ENCODE measurements at regions not wholly inside any gene's neighbourhood (a gene's known extent, or its start where the extent isn't known, plus 50 kb on each side); places are given as distances from the start of the nearest gene placed in this dataset.

GRCh38 chr10:123257904-123258456 is 103.8 kb downstream of the BUB3 start:
- TF ChIP-seq CTCF (IDR thresholded peaks at IDR 0.05) (no peak), ZFX (IDR thresholded peaks at IDR 0.05; ENCODE audit: borderline replicate concordance) (no peak)
- H3K27ac ChIP-seq = no peak overlapping the region

- TF ChIP-seq ZFX (IDR thresholded peaks at IDR 0.05; ENCODE audit: borderline replicate concordance) (no peak), CTCF (IDR thresholded peaks at IDR 0.05) (no peak)
- H3K27ac ChIP-seq = no peak overlapping the region
Measured at GRCh38 chr10:123259081-123259480, 104.9 kb downstream of the BUB3 start.

GRCh38 chr10:123259791-123260190 is 105.6 kb downstream of the BUB3 start:
- no peak for TF ChIP-seq CTCF (IDR thresholded peaks at IDR 0.05)
- no peak for TF ChIP-seq ZFX (IDR thresholded peaks at IDR 0.05; ENCODE audit: borderline replicate concordance)
- no peak overlapping the region for H3K27ac ChIP-seq

GRCh38 chr10:123262456-123262855 is 108.3 kb downstream of the BUB3 start:
- no peak for TF ChIP-seq ZFX (IDR thresholded peaks at IDR 0.05; ENCODE audit: borderline replicate concordance)
- TF ChIP-seq CTCF (IDR thresholded peaks at IDR 0.05) = no peak

GRCh38 chr10:123266971-123267370 is 112.8 kb downstream of the BUB3 start:
- H3K27ac ChIP-seq = no peak overlapping the region
- TF ChIP-seq ZFX (IDR thresholded peaks at IDR 0.05; ENCODE audit: borderline replicate concordance) (no peak), CTCF (IDR thresholded peaks at IDR 0.05) (no peak)

More at GRCh38 chr10:123262456-123262855, 108.3 kb downstream of the BUB3 start:
- no peak overlapping the region for H3K27ac ChIP-seq

GRCh38 chr10:123269017-123269552 is 114.9 kb downstream of the BUB3 start:
- TF ChIP-seq ZFX (IDR thresholded peaks at IDR 0.05; ENCODE audit: borderline replicate concordance) (no peak), CTCF (IDR thresholded peaks at IDR 0.05) (no peak)
- no peak overlapping the region for H3K27ac ChIP-seq

- H3K27ac ChIP-seq = no peak overlapping the region
- TF ChIP-seq CTCF (IDR thresholded peaks at IDR 0.05) (no peak), ZFX (IDR thresholded peaks at IDR 0.05; ENCODE audit: borderline replicate concordance) (no peak)
Measured at GRCh38 chr10:123269675-123270074, 115.5 kb downstream of the BUB3 start.
